DND-41 (cell line): ENCODE measurements at regions not wholly inside any gene's neighbourhood (a gene's known extent, or its start where the extent isn't known, plus 50 kb on each side); places are given as distances from the start of the nearest gene placed in this dataset.

Experiments used
- ATAC-seq: fragments of 200-7000 bp; cut with Tn5 transposase; 3 replicates; pipeline ENCODE4 v1.9.1; 2021; ENCODE audit warnings: low read depth; ENCODE audit not compliant: insufficient read depth
- DNase-seq: peaks from one replicate; pipeline ENCODE4 v3.0.0-alpha.2; 2020
- H2AFZ ChIP-seq: 2 replicates; pipeline ENCODE4 v1.6.0; 2012; ENCODE audit warnings: low read depth, low read length
- H3K27ac ChIP-seq: 2 replicates; pipeline ENCODE4 v1.5.1; 2012; ENCODE audit warnings: low read length, inconsistent platforms
- H3K27me3 ChIP-seq: fragments of 200-600 bp; sonication (generic); 2 replicates; pipeline ENCODE4 v1.6.0; 2012; ENCODE audit warnings: low read length, mild to moderate bottlenecking, inconsistent platforms; ENCODE audit not compliant: insufficient read depth, poor library complexity
- H3K36me3 ChIP-seq: 2 replicates; pipeline ENCODE4 v1.5.1; 2012; ENCODE audit warnings: low read length, inconsistent platforms; ENCODE audit not compliant: insufficient read depth
- H3K4me1 ChIP-seq: 2 replicates; pipeline ENCODE4 v1.5.1; 2012; ENCODE audit warnings: mild to moderate bottlenecking, low read length; ENCODE audit not compliant: insufficient read depth
- H3K4me2 ChIP-seq: 2 replicates; pipeline ENCODE4 v1.6.0; 2012; ENCODE audit warnings: mild to moderate bottlenecking, moderate library complexity, low read length, inconsistent platforms; ENCODE audit not compliant: insufficient read depth
- H3K4me3 ChIP-seq, 2 experiments: fragments of 200-600 bp in 1 of 2; shearing (Covaris generic) in 1 of 2; 2 replicates each; pipeline ENCODE4 v1.5.1; 2012 to 2016; ENCODE audit warnings: inconsistent platforms in 2 of 2, low read length in 2 of 2, mild to moderate bottlenecking in 2 of 2, low read depth in 1 of 2, moderate library complexity in 1 of 2
- H3K79me2 ChIP-seq: 2 replicates; pipeline ENCODE4 v1.6.0; 2012; ENCODE audit warnings: low read length, inconsistent platforms; ENCODE audit not compliant: insufficient read depth
- H3K9ac ChIP-seq: 2 replicates; pipeline ENCODE4 v1.6.0; 2012; ENCODE audit warnings: low read depth, mild to moderate bottlenecking, inconsistent platforms, low read length, moderate library complexity
- H3K9me3 ChIP-seq: 2 replicates; pipeline ENCODE4 v1.5.1; 2012; ENCODE audit warnings: low read length, moderate library complexity, mild to moderate bottlenecking, inconsistent platforms; ENCODE audit not compliant: insufficient read depth, severe bottlenecking
- H4K20me1 ChIP-seq: 2 replicates; pipeline ENCODE4 v1.6.0; 2012; ENCODE audit warnings: low read length; ENCODE audit not compliant: insufficient read depth
- CTCF ChIP-seq: IDR thresholded peaks from 2 replicates; pipeline ENCODE4 v1.5.1; 2012; ENCODE audit warnings: borderline replicate concordance, low read length, moderate library complexity, mild to moderate bottlenecking; ENCODE audit not compliant: poor library complexity, severe bottlenecking; ENCODE audit errors: extremely low read depth
- EZH2 ChIP-seq: IDR thresholded peaks from 3 replicates; pipeline ENCODE4 v1.6.1; 2012; ENCODE audit warnings: borderline replicate concordance, low read depth, mild to moderate bottlenecking, moderate library complexity, low read length, inconsistent platforms; ENCODE audit not compliant: severe bottlenecking

- Histone ChIP-seq H4K20me1 (no peaks in the 10 kb centered on the region), H3K36me3 (no peaks in the 10 kb centered on the region), H3K4me3 (no peak overlapping the region), H3K27me3 (peaks cover 6% of the 10 kb centered on the region), H2AFZ (no peak overlapping the region), H3K4me1 (no peaks in the 10 kb centered on the region), H3K79me2 (no peaks in the 10 kb centered on the region), H3K9ac (no peak overlapping the region), H3K27ac (no peak overlapping the region), H3K9me3 (peaks cover 6% of the 10 kb centered on the region), H3K4me2 (no peak overlapping the region)
- DNase-seq (no peak), ATAC-seq (no peak)
- no peak for TF ChIP-seq CTCF
- no peak for TF ChIP-seq EZH2
Measured at GRCh38 chr5:1723476-1723875, 76.2 kb downstream of the MRPL36 start.

GRCh38 chr5:1722877-1723276 lies 76.8 kb downstream of the MRPL36 start:
- TF ChIP-seq EZH2 (no peak), CTCF (no peak)
- Histone ChIP-seq H3K36me3 (no peaks in the 10 kb centered on the region), H3K9ac (no peak overlapping the region), H3K4me2 (no peak overlapping the region), H3K79me2 (no peaks in the 10 kb centered on the region), H3K9me3 (peaks cover 10% of the 10 kb centered on the region), H3K4me3 (no peak overlapping the region), H3K27me3 (peaks cover 6% of the 10 kb centered on the region), H2AFZ (no peak overlapping the region), H3K4me1 (no peaks in the 10 kb centered on the region), H3K27ac (no peak overlapping the region), H4K20me1 (no peaks in the 10 kb centered on the region)
- ATAC-seq (no peak), DNase-seq (no peak)

GRCh38 chr5:1720396-1721110 lies 79.1 kb downstream of the MRPL36 start:
- no peak overlapping the region for H3K9ac ChIP-seq
- TF ChIP-seq EZH2 (no peak), CTCF (no peak)
- H3K4me3 ChIP-seq = no peak overlapping the region
- peaks cover 10% of the 10 kb centered on the region for H3K9me3 ChIP-seq
- H4K20me1 ChIP-seq = no peaks in the 10 kb centered on the region
- ATAC-seq (no peak), DNase-seq (no peak)
- no peak overlapping the region for H2AFZ ChIP-seq
- no peaks in the 10 kb centered on the region for H3K4me1 ChIP-seq
- no peaks in the 10 kb centered on the region for H3K36me3 ChIP-seq
- H3K4me2 ChIP-seq = no peak overlapping the region
- no peak overlapping the region for H3K27ac ChIP-seq
- H3K79me2 ChIP-seq = no peaks in the 10 kb centered on the region
- H3K27me3 ChIP-seq = peaks cover 6% of the 10 kb centered on the region
